ENCODE measurements at regions not wholly inside any gene's neighbourhood (a gene's known extent, or its start where the extent isn't known, plus 50 kb on each side); places are given as distances from the start of the nearest gene placed in this dataset.

DNA sequence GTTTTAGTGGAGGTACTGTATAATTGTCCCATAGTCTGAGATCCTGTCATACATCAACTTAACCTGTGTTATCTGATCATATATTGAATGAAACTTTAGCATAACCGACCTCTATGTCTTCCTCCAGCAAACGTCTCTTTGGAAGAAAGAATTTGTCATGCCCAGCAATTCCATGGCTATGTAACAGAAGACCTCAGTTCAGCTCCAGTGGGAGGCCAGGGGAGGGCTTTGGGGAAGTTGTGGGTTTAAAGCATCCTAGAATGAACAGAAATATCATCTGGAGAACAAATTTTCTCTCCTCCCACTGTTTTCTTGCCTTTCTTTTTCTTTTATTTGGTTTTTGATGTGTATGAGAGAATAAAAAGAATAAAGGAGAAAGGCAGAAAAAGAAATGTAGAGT, 164.5 kb downstream of the GAS1 start:
- H3K27me3 ChIP-seq, result no peaks in the 10 kb centered on the region
- no peaks in the 10 kb centered on the region for H3K79me2 ChIP-seq
- DNase-seq (ENCODE audit: low spot score), result no peak
- WGBS (ENCODE audit: low lambda C conversion rate, missing lambda C conversion rate), result 79% methylated on average over 2 of the region's 2 CpGs
- TF ChIP-seq EZH2 (IDR thresholded peaks at IDR 0.05; ENCODE audit: borderline replicate concordance) (no peak), EZH2phosphoT487 (IDR thresholded peaks at IDR 0.05; ENCODE audit: low read depth, severe bottlenecking, unreplicated experiment) (no peak), CTCF (IDR thresholded peaks at IDR 0.05; ENCODE audit: poor library complexity) (no peak)
- H3K4me3 ChIP-seq, result no peak overlapping the region
- H2AFZ ChIP-seq, result no peak overlapping the region
- H3K27ac ChIP-seq, result no peak overlapping the region
- H3K4me2 ChIP-seq, result no peak overlapping the region
- no peaks in the 10 kb centered on the region for H3K9me2 ChIP-seq (replicated peaks; ENCODE audit: insufficient read depth)
- H4K20me1 ChIP-seq (ENCODE audit: insufficient read depth, poor library complexity, severe bottlenecking), result no peaks in the 10 kb centered on the region
- no peaks in the 10 kb centered on the region for H3K9me3 ChIP-seq (ENCODE audit: low read depth)
- H3K36me3 ChIP-seq (replicated peaks; ENCODE audit: insufficient read depth, low read depth), result no peaks in the 10 kb centered on the region
- no peaks in the 10 kb centered on the region for H3K4me1 ChIP-seq (ENCODE audit: insufficient read depth)

- Histone ChIP-seq H3K27ac (no peak overlapping the region), H3K79me2 (no peaks in the 10 kb centered on the region), H3K4me1 (ENCODE audit: insufficient read depth) (no peaks in the 10 kb centered on the region), H3K36me3 (replicated peaks; ENCODE audit: insufficient read depth, low read depth) (no peaks in the 10 kb centered on the region), H3K27me3 (no peaks in the 10 kb centered on the region), H3K4me2 (no peak overlapping the region), H3K9me3 (ENCODE audit: low read depth) (no peaks in the 10 kb centered on the region), H2AFZ (no peak overlapping the region), H3K4me3 (no peak overlapping the region), H3K9me2 (replicated peaks; ENCODE audit: insufficient read depth) (no peaks in the 10 kb centered on the region), H4K20me1 (ENCODE audit: insufficient read depth, poor library complexity, severe bottlenecking) (no peaks in the 10 kb centered on the region)
- 73% methylated on average over 3 of the region's 3 CpGs for WGBS (ENCODE audit: low lambda C conversion rate, missing lambda C conversion rate)
- DNase-seq (ENCODE audit: low spot score), result no peak
- TF ChIP-seq EZH2phosphoT487 (IDR thresholded peaks at IDR 0.05; ENCODE audit: low read depth, severe bottlenecking, unreplicated experiment) (no peak), EZH2 (IDR thresholded peaks at IDR 0.05; ENCODE audit: borderline replicate concordance) (no peak), CTCF (IDR thresholded peaks at IDR 0.05; ENCODE audit: poor library complexity) (no peak)
Observed at GRCh38 chr9:86778761-86779160, 168.5 kb downstream of the GAS1 start.

DNA sequence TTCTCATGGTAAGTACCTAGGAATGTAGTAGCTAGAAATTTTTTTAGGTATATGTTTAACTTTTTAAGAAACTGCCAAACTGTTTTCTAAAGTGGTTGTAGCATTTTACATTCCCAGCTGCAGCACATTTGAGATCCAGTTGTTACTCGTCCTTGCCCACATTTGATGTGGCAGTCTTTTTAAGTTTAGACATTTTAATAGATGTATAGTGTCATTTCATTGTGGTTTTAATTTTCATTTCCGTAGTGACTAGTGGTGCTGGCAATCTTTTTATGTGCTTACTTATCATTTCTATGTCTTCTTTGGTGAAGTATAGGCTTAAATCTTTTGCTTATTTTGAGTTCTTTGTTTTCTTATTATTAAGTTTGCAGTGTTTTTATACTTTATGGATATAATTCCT, 171.6 kb downstream of the GAS1 start:
- H2AFZ ChIP-seq, result no peak overlapping the region
- H4K20me1 ChIP-seq (ENCODE audit: insufficient read depth, poor library complexity, severe bottlenecking), result no peaks in the 10 kb centered on the region
- H3K27me3 ChIP-seq, result no peaks in the 10 kb centered on the region
- H3K4me2 ChIP-seq, result no peak overlapping the region
- H3K36me3 ChIP-seq (replicated peaks; ENCODE audit: insufficient read depth, low read depth), result no peaks in the 10 kb centered on the region
- H3K9me3 ChIP-seq (ENCODE audit: low read depth), result no peaks in the 10 kb centered on the region
- TF ChIP-seq EZH2phosphoT487 (IDR thresholded peaks at IDR 0.05; ENCODE audit: low read depth, severe bottlenecking, unreplicated experiment) (no peak), CTCF (IDR thresholded peaks at IDR 0.05; ENCODE audit: poor library complexity) (no peak), EZH2 (IDR thresholded peaks at IDR 0.05; ENCODE audit: borderline replicate concordance) (no peak)
- H3K79me2 ChIP-seq, result no peaks in the 10 kb centered on the region
- 79% methylated on average over 2 of the region's 2 CpGs for WGBS (ENCODE audit: low lambda C conversion rate, missing lambda C conversion rate)
- H3K9me2 ChIP-seq (replicated peaks; ENCODE audit: insufficient read depth), result no peaks in the 10 kb centered on the region
- no peak overlapping the region for H3K27ac ChIP-seq
- H3K4me3 ChIP-seq, result no peak overlapping the region
- no peak for DNase-seq (ENCODE audit: low spot score)
- H3K4me1 ChIP-seq (ENCODE audit: insufficient read depth), result no peaks in the 10 kb centered on the region

DNA sequence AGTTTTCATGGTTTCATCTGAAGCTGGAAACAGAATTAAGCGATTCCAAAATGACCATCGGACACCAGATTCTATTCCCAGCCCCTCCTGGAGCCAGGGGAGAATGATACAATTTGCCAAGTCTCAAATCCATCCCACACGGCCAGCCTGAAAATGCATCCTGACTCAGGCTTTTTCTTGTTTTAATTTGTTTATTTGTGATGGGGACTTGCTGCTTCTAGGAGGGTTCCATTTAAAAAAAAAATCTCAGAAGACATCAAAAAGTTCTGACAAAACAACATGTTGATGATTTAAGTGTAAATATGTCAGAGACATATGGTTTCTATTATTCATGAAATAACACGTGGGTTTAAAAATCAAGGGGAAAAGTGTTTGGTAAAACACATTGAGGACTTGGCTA, 173.2 kb downstream of the GAS1 start:
- WGBS (ENCODE audit: low lambda C conversion rate, missing lambda C conversion rate), result 67% methylated on average over 4 of the region's 4 CpGs
- DNase-seq (ENCODE audit: low spot score), result no peak
- Histone ChIP-seq H2AFZ (no peak overlapping the region), H3K79me2 (no peaks in the 10 kb centered on the region), H3K4me3 (no peak overlapping the region), H3K36me3 (replicated peaks; ENCODE audit: insufficient read depth, low read depth) (no peaks in the 10 kb centered on the region), H3K9me2 (replicated peaks; ENCODE audit: insufficient read depth) (no peaks in the 10 kb centered on the region), H3K27ac (no peak overlapping the region), H3K4me2 (no peak overlapping the region), H4K20me1 (ENCODE audit: insufficient read depth, poor library complexity, severe bottlenecking) (no peaks in the 10 kb centered on the region), H3K27me3 (no peaks in the 10 kb centered on the region), H3K4me1 (ENCODE audit: insufficient read depth) (no peaks in the 10 kb centered on the region), H3K9me3 (ENCODE audit: low read depth) (no peaks in the 10 kb centered on the region)
- TF ChIP-seq EZH2 (IDR thresholded peaks at IDR 0.05; ENCODE audit: borderline replicate concordance) (no peak), EZH2phosphoT487 (IDR thresholded peaks at IDR 0.05; ENCODE audit: low read depth, severe bottlenecking, unreplicated experiment) (no peak), CTCF (IDR thresholded peaks at IDR 0.05; ENCODE audit: poor library complexity) (no peak)

Data from hepatocyte (in vitro differentiated cells).